HPDE6-E6E7 (cell line): ENCODE measurements at regions not wholly inside any gene's neighbourhood (a gene's known extent, or its start where the extent isn't known, plus 50 kb on each side); places are given as distances from the start of the nearest gene placed in this dataset.
A peak's percentile ranks its signal among the peaks of the same experiment; 100 is the strongest.

ENCODE experiments used
- DNase-seq: peaks from one replicate; pipeline ENCODE4 v3.0.0; 2011; ENCODE audit warnings: missing footprints; ENCODE audit errors: extremely low spot score

DNA sequence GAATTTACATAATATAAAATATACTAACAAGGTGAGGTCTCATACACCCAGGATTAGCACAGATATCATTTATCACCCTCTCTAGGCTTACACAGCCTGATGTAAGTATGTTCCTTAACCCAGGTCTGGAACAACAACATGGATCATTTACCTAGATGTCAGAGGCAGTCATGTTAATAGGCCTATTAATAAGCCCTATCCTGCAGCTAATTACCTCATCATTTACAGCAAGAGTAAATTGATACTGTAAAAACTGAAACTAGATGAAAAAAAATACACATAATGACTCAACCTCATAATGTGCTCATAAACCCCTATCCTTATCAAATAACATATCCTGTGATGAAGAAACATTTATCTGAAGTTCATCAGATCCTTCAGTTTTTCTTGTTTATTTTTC lies 334.3 kb upstream of the MANEA start:
- DNase-seq: no peak

- no peak for DNase-seq
Measured at GRCh38 chr6:95244751-95245150, 332.6 kb upstream of the MANEA start.

DNA sequence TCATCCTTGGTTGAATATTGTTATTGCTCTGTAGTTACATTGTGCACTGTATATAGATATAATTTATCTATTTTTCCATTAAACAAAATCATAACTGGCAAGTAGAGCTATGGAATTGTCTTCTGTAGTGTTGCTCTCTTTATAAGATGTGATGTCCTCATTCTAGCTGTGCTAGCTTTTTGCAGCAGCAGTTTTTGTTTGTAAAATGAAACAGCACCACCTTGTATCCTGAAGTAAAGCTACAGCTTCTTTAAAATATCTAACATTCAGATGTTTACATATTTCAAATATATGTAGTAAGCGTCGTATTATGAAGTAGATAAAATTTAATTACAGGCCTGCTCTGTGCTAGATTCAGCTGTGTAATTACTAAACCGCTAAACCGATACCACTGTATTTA lies 328.8 kb upstream of the MANEA start:
- DNase-seq: no peak

DNA sequence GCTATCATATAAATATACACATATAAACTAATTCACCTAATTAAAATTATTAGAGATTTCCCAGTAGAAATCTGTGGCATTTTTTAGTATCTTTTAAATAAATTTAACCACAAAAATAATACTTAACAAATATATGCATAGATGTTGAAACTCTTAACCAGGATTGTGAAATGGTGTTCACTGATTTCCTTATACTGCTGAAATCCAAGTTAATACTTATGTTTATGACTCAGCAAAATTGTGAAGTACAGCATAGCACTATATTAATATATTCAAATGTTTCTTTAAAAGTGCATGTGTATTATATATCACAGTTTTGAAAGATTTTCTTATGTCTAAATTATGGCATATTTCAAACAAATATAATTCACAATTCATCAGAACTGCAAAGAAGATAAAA lies 328.2 kb upstream of the MANEA start:
- peak; percentile 12 for DNase-seq

DNA sequence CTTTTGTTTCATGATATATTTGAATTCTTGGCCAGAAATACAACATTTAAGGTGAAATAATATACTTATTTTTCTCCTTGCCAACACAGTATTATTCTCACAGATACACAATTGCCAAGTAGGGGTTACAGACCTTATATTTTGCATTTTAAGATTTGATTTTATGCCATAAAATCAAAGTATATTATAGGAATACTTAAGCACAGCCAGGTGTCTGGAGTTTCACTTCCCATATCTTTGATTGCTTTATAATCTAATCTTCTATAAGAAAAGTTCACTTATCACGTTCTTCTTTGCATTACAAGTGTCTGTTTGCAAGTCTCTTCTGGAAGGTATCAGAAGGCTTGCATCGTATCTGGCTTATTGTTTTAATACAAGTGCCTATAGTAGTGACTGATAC lies 327.7 kb upstream of the MANEA start:
- DNase-seq: no peak

GRCh38 chr6:95263840-95264239 lies 313.5 kb upstream of the MANEA start:
- DNase-seq: no peak

DNA sequence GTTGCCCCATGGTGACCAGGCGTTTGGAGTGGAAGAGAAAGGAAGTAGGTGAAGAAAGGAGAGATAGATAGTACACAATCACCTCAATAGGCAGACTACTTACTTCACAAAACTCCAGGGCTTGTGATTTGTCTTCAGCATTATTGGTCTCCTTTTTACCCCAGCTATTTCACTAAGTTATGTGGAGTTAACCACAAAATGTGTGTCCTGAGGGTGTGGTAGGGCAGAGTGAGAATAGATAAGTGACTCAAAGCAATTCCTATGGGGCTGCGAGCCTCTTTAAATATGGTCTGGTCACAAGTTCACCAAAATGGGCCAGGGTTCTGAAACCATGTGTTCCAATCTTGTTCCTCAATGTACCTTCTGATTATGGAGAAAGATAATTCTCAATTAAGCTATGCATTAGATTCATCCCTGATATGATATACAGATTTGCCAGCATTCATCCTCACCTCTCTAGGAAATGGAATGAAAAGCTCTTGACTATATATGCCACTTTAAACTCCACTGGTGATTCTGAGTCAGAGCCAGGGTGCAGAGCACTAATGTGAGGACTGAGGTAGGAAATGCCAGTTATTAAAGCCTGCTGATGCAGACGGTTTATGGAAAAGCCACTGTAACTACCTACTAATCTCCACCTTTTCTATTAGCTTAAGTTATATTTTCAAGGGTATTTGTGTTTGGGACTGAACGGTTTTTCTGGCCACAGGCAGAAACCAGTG lies 310.6 kb upstream of the MANEA start:
- no peak for DNase-seq

- DNase-seq: no peak
Measured at GRCh38 chr6:95274686-95275235, 302.6 kb upstream of the MANEA start.

DNA sequence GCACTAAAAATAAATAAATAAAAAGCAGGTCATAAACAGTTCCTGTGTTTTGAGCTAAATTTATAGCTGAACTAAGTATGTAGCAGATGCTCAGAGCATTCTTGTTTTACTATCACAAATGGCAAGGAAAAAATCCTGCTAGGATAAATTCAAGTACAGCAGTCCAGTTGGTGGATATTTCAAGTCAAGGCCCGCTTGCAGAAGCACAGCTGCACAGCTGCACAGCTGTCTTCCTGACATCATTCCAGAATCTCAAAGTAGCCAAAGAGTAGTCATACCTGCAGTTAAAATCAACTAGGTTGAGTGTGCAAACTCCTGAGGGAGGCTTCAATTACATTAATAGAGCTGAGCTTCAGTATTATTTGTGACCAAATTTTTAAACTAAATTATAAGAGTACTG lies 297.7 kb upstream of the MANEA start:
- DNase-seq: no peak

DNA sequence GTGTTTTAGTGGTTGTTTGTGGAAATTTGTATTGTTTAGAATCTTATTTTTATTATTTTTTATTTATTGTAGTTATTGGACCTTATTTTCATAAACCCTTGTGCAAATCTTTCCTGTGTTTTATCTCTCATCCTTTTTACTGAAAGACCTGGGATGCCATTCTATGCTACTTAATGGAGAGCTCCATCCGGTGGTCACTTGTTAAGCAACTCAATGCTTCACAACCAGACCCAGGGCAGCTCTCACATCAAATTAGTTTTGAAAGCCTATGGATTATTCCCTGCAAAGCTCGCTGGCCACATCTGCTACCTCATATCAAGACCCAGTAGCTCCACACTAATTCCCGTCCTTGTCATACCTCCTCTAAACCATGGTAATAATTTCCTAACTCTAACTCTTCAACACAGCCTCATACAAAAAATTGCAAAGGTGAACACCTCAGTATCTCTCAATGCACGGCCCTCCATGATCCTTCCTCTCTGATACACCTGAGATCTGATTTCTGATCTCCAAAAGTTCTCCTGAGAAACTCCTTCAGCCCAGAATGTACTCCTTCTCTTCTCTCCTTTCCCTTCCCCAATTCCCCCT lies 296.6 kb upstream of the MANEA start:
- peak; percentile 23 for DNase-seq

GRCh38 chr6:95285881-95286280 lies 291.5 kb upstream of the MANEA start:
- DNase-seq: no peak

- DNase-seq: no peak
Measured at GRCh38 chr6:95286874-95287273, 290.5 kb upstream of the MANEA start.

DNA sequence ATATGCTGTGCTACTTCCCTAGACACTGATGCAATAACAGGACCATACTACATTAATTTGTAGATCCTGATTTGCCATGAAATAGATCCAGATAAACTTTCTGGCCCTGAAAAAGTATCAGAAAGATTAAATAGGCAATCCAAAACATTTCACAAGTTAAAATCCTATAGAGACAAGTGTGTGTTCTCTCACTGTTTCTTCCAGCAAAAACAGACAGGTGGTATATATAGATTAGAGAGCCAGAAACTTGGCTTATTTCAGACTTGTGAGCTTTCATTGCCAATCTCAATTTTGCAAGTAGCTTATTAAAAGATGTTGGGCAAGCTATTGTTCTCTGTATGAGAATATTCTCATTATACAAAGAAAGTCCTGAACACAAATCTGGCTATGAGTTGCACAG lies 289.1 kb upstream of the MANEA start:
- DNase-seq: no peak

- DNase-seq: no peak
Measured at GRCh38 chr6:95292011-95292410, 285.3 kb upstream of the MANEA start.

- no peak for DNase-seq
Measured at GRCh38 chr6:95293257-95293656, 284.1 kb upstream of the MANEA start.

DNA sequence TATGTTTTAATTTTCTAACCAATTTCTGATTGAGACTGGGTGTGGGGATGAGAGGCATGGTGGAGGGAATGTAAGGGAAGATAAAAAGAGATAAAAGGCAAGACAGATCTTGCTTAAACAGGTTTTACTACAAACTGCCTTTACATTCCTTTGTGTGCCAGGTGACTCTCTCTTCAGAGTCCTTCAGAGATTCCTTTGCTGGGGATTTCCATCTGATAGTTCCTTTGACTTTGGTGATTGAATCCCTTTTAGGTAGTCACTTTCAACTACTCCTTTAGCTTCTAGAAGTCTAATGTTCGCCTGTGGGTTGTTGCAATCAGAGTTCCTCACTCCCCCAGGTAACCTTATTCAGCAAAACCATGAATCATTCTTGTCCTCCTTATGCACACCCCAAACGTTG lies 283.3 kb upstream of the MANEA start:
- peak; percentile 13 for DNase-seq

- DNase-seq: no peak
Measured at GRCh38 chr6:95309545-95309944, 267.8 kb upstream of the MANEA start.

DNA sequence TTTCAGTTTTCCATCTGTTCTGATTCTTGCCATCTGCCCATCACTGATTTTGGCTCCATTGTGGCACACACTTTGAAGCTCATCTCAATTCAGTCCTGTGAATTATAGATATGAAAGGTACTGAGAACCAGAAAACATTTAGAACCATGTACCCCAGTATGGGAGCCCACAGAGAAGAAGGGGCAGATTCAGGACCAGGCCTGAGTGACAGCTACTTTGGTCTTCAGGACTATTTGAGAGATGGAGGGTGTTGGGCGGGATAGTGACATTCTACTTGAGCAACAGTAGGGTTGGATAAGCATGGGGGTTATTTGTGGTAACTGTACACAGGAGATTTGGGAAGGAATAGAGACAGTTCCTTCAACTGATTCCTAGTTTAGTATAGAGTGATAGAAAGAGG lies 259.2 kb upstream of the MANEA start:
- DNase-seq: no peak

DNA sequence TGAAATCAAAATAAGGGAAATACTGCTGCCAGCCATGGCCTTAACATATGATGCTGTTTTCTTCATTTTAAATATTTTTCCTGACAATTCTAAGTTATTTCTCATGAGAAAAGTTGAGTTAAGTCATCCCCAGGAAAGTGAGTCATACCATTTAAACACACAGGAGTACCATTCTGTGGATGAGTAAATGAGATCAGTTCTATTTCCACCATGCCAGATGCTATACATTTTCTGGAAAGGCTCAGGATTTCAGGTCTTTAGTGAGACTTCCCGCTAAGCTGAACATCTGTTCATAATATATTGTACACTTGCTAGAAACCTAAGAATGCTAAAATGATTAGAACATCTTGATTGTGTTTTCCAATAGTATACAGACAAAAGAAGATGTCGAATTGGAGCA lies 256.2 kb upstream of the MANEA start:
- no peak for DNase-seq

- DNase-seq: peak; percentile 53
Measured at GRCh38 chr6:95325916-95326315, 251.4 kb upstream of the MANEA start.

DNA sequence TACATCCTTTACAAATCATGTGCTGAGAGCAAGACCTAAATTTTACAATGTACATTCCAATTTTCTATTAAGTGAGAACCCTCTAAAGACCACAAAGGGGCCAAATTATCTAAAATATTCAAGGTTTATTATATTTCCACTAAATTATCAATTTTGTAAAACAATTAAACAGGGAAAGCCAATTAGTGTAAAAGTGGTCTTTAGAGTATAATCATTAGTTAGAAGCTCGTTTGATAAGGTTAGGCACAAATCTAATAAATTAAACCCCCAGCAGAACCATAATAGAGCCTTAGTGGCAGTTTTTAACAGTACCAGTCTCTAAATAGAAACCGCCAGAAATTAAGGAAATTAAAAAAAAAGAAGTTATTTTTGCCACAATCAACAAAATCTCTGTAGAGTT lies 249.1 kb upstream of the MANEA start:
- no peak for DNase-seq

DNA sequence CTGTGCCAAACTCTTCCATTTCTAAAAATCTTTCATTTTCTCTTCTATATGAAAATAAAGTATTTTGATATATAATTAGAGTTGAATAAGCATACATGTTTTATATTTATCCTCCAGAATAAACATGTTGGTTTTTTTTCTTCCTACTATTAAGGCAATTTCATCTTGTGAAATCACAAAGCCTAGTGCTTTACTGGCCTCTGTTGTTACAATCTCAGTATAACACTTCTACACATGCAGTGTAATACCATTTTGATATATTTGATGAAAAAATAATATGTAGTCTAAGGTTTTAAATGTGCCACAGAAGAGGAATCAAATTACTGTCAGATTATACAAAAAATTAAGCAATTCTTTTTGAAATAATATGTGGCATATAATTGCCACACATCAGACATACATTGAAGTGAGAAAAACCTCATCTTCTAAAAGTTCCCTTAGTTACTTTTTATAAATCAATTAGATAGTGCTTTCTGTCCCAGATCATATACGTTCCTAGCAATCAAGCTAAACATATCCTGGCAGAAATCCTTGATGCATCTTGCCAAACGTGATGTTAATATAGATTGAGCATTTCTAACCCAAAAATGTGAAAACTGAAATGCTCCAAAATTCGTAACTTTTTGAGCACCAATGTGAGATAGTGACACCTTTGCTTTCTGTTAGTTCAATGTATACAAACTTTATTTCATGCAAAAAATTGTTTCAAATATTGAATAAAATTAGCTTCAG lies 225.1 kb upstream of the MANEA start:
- DNase-seq: no peak

DNA sequence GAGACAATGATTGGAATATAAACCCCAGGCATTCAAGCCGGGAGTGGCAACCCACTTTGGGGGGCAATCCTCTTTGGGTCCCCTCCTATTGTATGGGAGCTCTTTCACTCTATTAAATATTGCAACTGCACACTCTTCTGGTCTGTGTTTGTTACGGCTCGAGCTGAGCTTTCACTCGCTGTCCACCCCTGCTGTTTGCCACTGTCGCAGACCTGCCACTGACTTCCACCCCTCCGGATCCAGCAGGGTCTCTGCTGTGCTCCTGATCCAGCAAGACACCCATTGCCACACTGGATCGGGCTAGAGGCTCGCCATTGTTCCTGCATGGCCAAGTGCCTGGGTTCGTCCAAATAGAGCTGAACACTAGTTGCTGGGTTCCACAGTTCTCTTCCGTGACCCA lies 222.8 kb upstream of the MANEA start:
- DNase-seq: no peak
